ENCODE measurements at regions not wholly inside any gene's neighbourhood (a gene's known extent, or its start where the extent isn't known, plus 50 kb on each side); places are given as distances from the start of the nearest gene placed in this dataset.

GRCh38 chr12:58458102-58458501, 462.2 kb downstream of the LRIG3 start:
- Histone ChIP-seq H3K36me3 (ENCODE audit: control insufficient read depth in 4 of 4, insufficient read depth in 4 of 4, low read length in 3 of 4) (no peaks in the 10 kb centered on the region), H3K4me1 (ENCODE audit: control extremely low read depth in 1 of 4, control insufficient read depth in 4 of 4, insufficient read depth in 4 of 4, low read length in 3 of 4) (no peaks in the 10 kb centered on the region), H3K9me3 (ENCODE audit: control extremely low read depth in 1 of 5, control insufficient read depth in 4 of 5, insufficient read depth in 2 of 5, low read depth in 1 of 5, low read length in 4 of 5) (no peaks in the 10 kb centered on the region), H3K4me3 (ENCODE audit: control insufficient read depth in 1 of 7, extremely low read depth in 1 of 7, insufficient read depth in 4 of 7, low read depth in 2 of 7, low read length in 6 of 7) (no peak overlapping the region), H3K27me3 (replicated peaks in 2 of 5; ENCODE audit: control insufficient read depth in 4 of 5, insufficient read depth in 5 of 5, low read length in 4 of 5) (peaks cover 0 to 3% (median 0%) of the 10 kb centered on the region in 5 experiments), H3K27ac (ENCODE audit: insufficient read depth in 1 of 2, low read depth in 1 of 2, low read length in 2 of 2, poor library complexity in 1 of 2, severe bottlenecking in 2 of 2) (no peak overlapping the region)
- WGBS (ENCODE audit: insufficient coverage), result no CpG with 5 or more reads among the region's 1 CpG
- no peak for DNase-seq
- ChIA-PET POLR2A (no interaction called here), CTCF (no interaction called here)

GRCh38 chr12:58459191-58459590, 461.1 kb downstream of the LRIG3 start:
- POLR2A ChIA-PET, result no interaction called here
- H3K27ac ChIP-seq (ENCODE audit: insufficient read depth in 1 of 2, low read depth in 1 of 2, low read length in 2 of 2, poor library complexity in 1 of 2, severe bottlenecking in 2 of 2), result no peak overlapping the region
- no peaks in the 10 kb centered on the region for H3K4me1 ChIP-seq (ENCODE audit: control extremely low read depth in 1 of 4, control insufficient read depth in 4 of 4, insufficient read depth in 4 of 4, low read length in 3 of 4)
- no peaks in the 10 kb centered on the region for H3K9me3 ChIP-seq (ENCODE audit: control extremely low read depth in 1 of 5, control insufficient read depth in 4 of 5, insufficient read depth in 2 of 5, low read depth in 1 of 5, low read length in 4 of 5)
- H3K27me3 ChIP-seq (replicated peaks in 2 of 5; ENCODE audit: control insufficient read depth in 4 of 5, insufficient read depth in 5 of 5, low read length in 4 of 5), result peaks cover 0 to 3% (median 0%) of the 10 kb centered on the region in 5 experiments
- CTCF ChIA-PET, result interaction anchor here (0.7 to 2.2 kb wide), 2 partner anchors 8 to 289 kb away, joined by 3 to 5 read pairs; no protein-coding TSS in a partner anchor
- no peak overlapping the region for H3K4me3 ChIP-seq (ENCODE audit: control insufficient read depth in 1 of 7, extremely low read depth in 1 of 7, insufficient read depth in 4 of 7, low read depth in 2 of 7, low read length in 6 of 7)
- no peak for DNase-seq
- no peaks in the 10 kb centered on the region for H3K36me3 ChIP-seq (ENCODE audit: control insufficient read depth in 4 of 4, insufficient read depth in 4 of 4, low read length in 3 of 4)

- no peak for DNase-seq
- CTCF ChIA-PET, result interaction anchor here (0.6 kb wide), 1 partner anchor 22 kb away, joined by 3 read pairs; no protein-coding TSS in a partner anchor
- Histone ChIP-seq H3K27me3 (replicated peaks in 2 of 5; ENCODE audit: control insufficient read depth in 4 of 5, insufficient read depth in 5 of 5, low read length in 4 of 5) (no peaks in the 10 kb centered on the region), H3K4me3 (ENCODE audit: control insufficient read depth in 1 of 7, extremely low read depth in 1 of 7, insufficient read depth in 4 of 7, low read depth in 2 of 7, low read length in 6 of 7) (no peak overlapping the region), H3K36me3 (ENCODE audit: control insufficient read depth in 4 of 4, insufficient read depth in 4 of 4, low read length in 3 of 4) (no peaks in the 10 kb centered on the region), H3K9me3 (ENCODE audit: control extremely low read depth in 1 of 5, control insufficient read depth in 4 of 5, insufficient read depth in 2 of 5, low read depth in 1 of 5, low read length in 4 of 5) (peaks cover 0 to 6% (median 2%) of the 10 kb centered on the region in 5 experiments), H3K27ac (ENCODE audit: insufficient read depth in 1 of 2, low read depth in 1 of 2, low read length in 2 of 2, poor library complexity in 1 of 2, severe bottlenecking in 2 of 2) (no peak overlapping the region), H3K4me1 (ENCODE audit: control extremely low read depth in 1 of 4, control insufficient read depth in 4 of 4, insufficient read depth in 4 of 4, low read length in 3 of 4) (no peaks in the 10 kb centered on the region)
- WGBS (ENCODE audit: insufficient coverage), result 100% methylated on average over 2 of the region's 3 CpGs
- POLR2A ChIA-PET, result no interaction called here
Measured at GRCh38 chr12:58463051-58463450, 457.3 kb downstream of the LRIG3 start.

GRCh38 chr12:58465418-58465817, 454.9 kb downstream of the LRIG3 start:
- CTCF ChIA-PET, result no interaction called here
- DNase-seq, result no peak
- Histone ChIP-seq H3K27me3 (replicated peaks in 2 of 5; ENCODE audit: control insufficient read depth in 4 of 5, insufficient read depth in 5 of 5, low read length in 4 of 5) (no peaks in the 10 kb centered on the region), H3K27ac (ENCODE audit: insufficient read depth in 1 of 2, low read depth in 1 of 2, low read length in 2 of 2, poor library complexity in 1 of 2, severe bottlenecking in 2 of 2) (no peak overlapping the region), H3K4me1 (ENCODE audit: control extremely low read depth in 1 of 4, control insufficient read depth in 4 of 4, insufficient read depth in 4 of 4, low read length in 3 of 4) (no peaks in the 10 kb centered on the region), H3K4me3 (ENCODE audit: control insufficient read depth in 1 of 7, extremely low read depth in 1 of 7, insufficient read depth in 4 of 7, low read depth in 2 of 7, low read length in 6 of 7) (no peak overlapping the region), H3K9me3 (ENCODE audit: control extremely low read depth in 1 of 5, control insufficient read depth in 4 of 5, insufficient read depth in 2 of 5, low read depth in 1 of 5, low read length in 4 of 5) (peaks cover 0 to 6% (median 2%) of the 10 kb centered on the region in 5 experiments), H3K36me3 (ENCODE audit: control insufficient read depth in 4 of 4, insufficient read depth in 4 of 4, low read length in 3 of 4) (no peaks in the 10 kb centered on the region)
- 95% methylated on average over 2 of the region's 2 CpGs for WGBS (ENCODE audit: insufficient coverage)
- POLR2A ChIA-PET, result no interaction called here

- DNase-seq, result no peak
- POLR2A ChIA-PET, result no interaction called here
- Histone ChIP-seq H3K4me3 (ENCODE audit: control insufficient read depth in 1 of 7, extremely low read depth in 1 of 7, insufficient read depth in 4 of 7, low read depth in 2 of 7, low read length in 6 of 7) (no peak overlapping the region), H3K36me3 (ENCODE audit: control insufficient read depth in 4 of 4, insufficient read depth in 4 of 4, low read length in 3 of 4) (no peaks in the 10 kb centered on the region), H3K27me3 (replicated peaks in 2 of 5; ENCODE audit: control insufficient read depth in 4 of 5, insufficient read depth in 5 of 5, low read length in 4 of 5) (no peaks in the 10 kb centered on the region), H3K27ac (ENCODE audit: insufficient read depth in 1 of 2, low read depth in 1 of 2, low read length in 2 of 2, poor library complexity in 1 of 2, severe bottlenecking in 2 of 2) (no peak overlapping the region), H3K4me1 (ENCODE audit: control extremely low read depth in 1 of 4, control insufficient read depth in 4 of 4, insufficient read depth in 4 of 4, low read length in 3 of 4) (no peaks in the 10 kb centered on the region), H3K9me3 (ENCODE audit: control extremely low read depth in 1 of 5, control insufficient read depth in 4 of 5, insufficient read depth in 2 of 5, low read depth in 1 of 5, low read length in 4 of 5) (peaks cover 0 to 6% (median 2%) of the 10 kb centered on the region in 5 experiments)
- CTCF ChIA-PET, result no interaction called here
- no CpG with 5 or more reads among the region's 1 CpG for WGBS (ENCODE audit: insufficient coverage)
Measured at GRCh38 chr12:58470266-58471010, 449.9 kb downstream of the LRIG3 start.

GRCh38 chr12:58479401-58479800, 440.9 kb downstream of the LRIG3 start:
- DNase-seq, result no peak
- CTCF ChIA-PET, result no interaction called here
- H3K27me3 ChIP-seq (replicated peaks in 2 of 5; ENCODE audit: control insufficient read depth in 4 of 5, insufficient read depth in 5 of 5, low read length in 4 of 5), result no peaks in the 10 kb centered on the region

GRCh38 chr12:58481811-58482210, 438.5 kb downstream of the LRIG3 start:
- Histone ChIP-seq H3K9me3 (ENCODE audit: control extremely low read depth in 1 of 5, control insufficient read depth in 4 of 5, insufficient read depth in 2 of 5, low read depth in 1 of 5, low read length in 4 of 5) (no peaks in the 10 kb centered on the region), H3K36me3 (ENCODE audit: control insufficient read depth in 4 of 4, insufficient read depth in 4 of 4, low read length in 3 of 4) (no peaks in the 10 kb centered on the region), H3K27me3 (replicated peaks in 2 of 5; ENCODE audit: control insufficient read depth in 4 of 5, insufficient read depth in 5 of 5, low read length in 4 of 5) (no peaks in the 10 kb centered on the region), H3K27ac (ENCODE audit: insufficient read depth in 1 of 2, low read depth in 1 of 2, low read length in 2 of 2, poor library complexity in 1 of 2, severe bottlenecking in 2 of 2) (no peak overlapping the region), H3K4me3 (ENCODE audit: control insufficient read depth in 1 of 7, extremely low read depth in 1 of 7, insufficient read depth in 4 of 7, low read depth in 2 of 7, low read length in 6 of 7) (no peak overlapping the region), H3K4me1 (ENCODE audit: control extremely low read depth in 1 of 4, control insufficient read depth in 4 of 4, insufficient read depth in 4 of 4, low read length in 3 of 4) (no peaks in the 10 kb centered on the region)
- peak in 1 of 3 donors; percentile 1 for DNase-seq
- WGBS (ENCODE audit: insufficient coverage), result 43% methylated on average over 1 of the region's 3 CpGs
- ChIA-PET CTCF (no interaction called here), POLR2A (no interaction called here)

More at GRCh38 chr12:58479401-58479800, 440.9 kb downstream of the LRIG3 start:
- no peaks in the 10 kb centered on the region for H3K36me3 ChIP-seq (ENCODE audit: control insufficient read depth in 4 of 4, insufficient read depth in 4 of 4, low read length in 3 of 4)
- H3K27ac ChIP-seq (ENCODE audit: insufficient read depth in 1 of 2, low read depth in 1 of 2, low read length in 2 of 2, poor library complexity in 1 of 2, severe bottlenecking in 2 of 2), result no peak overlapping the region
- H3K4me1 ChIP-seq (ENCODE audit: control extremely low read depth in 1 of 4, control insufficient read depth in 4 of 4, insufficient read depth in 4 of 4, low read length in 3 of 4), result no peaks in the 10 kb centered on the region
- no peaks in the 10 kb centered on the region for H3K9me3 ChIP-seq (ENCODE audit: control extremely low read depth in 1 of 5, control insufficient read depth in 4 of 5, insufficient read depth in 2 of 5, low read depth in 1 of 5, low read length in 4 of 5)
- POLR2A ChIA-PET, result no interaction called here
- no peak overlapping the region for H3K4me3 ChIP-seq (ENCODE audit: control insufficient read depth in 1 of 7, extremely low read depth in 1 of 7, insufficient read depth in 4 of 7, low read depth in 2 of 7, low read length in 6 of 7)
